DMS79 treated with DMSO at 0.1 percent for 48 hours (cell line): ENCODE measurements at regions not wholly inside any gene's neighbourhood (a gene's known extent, or its start where the extent isn't known, plus 50 kb on each side); places are given as distances from the start of the nearest gene placed in this dataset.

Source experiments
- DNase-seq: peaks from one replicate; lab custom pipeline; 2025; lab: John Stamatoyannopoulos, UW

DNA sequence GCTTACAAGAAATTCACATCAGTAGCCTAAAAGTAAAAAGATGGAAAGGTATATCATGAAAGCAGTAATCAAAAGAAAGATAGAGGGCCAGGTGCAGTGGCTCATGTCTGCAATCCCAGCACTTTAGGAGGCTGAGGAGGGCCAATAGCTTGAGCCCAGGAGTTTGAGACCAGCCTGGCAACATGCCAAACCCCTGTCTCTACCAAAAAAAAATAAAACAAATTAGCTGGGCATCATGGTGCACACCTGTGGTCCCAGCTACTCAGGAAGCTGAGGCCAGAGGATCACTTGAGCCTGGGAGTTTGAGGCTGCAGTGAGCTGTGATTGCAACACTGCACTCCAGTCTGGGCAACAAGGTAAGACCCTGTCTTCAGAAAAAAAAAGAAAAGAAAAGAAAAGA, 55.5 kb downstream of the GSPT2 start:
- no peak for DNase-seq

DNA sequence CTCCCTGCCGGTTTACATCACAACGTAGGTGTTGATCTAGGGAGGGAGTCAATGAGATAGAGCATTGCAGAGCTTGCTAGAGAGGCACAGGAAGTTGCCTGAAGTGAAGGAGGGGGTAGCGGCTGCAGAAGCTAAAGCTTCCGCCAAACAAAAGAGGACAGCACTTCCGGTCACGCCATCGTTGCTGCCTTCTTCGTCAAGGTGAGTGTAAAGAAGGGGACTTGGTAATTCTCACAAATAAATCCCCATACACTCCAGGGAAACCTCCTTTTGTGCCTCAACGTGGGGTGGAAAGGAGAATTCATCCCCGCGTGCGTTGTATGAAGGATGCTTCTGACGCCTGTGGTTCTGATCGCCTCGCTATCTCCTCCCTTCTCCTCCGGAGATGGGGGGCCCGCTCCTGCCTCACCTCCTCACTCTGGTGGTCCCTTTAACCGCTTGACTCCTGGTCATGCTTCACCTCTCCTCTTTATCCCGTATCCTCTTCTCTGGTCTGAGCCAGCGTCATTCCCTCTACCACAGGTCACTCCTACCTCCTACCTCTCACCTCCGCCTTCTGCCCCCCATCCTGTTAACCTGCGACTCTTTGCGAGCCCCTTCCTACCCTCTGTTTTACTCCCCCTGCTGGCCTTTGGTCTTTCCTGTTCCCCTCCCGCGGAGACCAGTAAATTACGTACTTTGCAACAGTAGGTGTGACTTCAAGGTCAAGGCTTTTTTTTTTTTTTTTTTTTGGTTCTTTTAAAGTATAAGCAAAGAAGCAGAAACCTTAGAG, 59.9 kb downstream of the GSPT2 start:
- DNase-seq: peak; percentile 52

- DNase-seq: no peak
These were observed 60.6 kb downstream of the GSPT2 start for GRCh38 chrX:51803833-51804232.

GRCh38 chrX:51804741-51805140, 61.5 kb downstream of the GSPT2 start:
- DNase-seq: no peak

DNA sequence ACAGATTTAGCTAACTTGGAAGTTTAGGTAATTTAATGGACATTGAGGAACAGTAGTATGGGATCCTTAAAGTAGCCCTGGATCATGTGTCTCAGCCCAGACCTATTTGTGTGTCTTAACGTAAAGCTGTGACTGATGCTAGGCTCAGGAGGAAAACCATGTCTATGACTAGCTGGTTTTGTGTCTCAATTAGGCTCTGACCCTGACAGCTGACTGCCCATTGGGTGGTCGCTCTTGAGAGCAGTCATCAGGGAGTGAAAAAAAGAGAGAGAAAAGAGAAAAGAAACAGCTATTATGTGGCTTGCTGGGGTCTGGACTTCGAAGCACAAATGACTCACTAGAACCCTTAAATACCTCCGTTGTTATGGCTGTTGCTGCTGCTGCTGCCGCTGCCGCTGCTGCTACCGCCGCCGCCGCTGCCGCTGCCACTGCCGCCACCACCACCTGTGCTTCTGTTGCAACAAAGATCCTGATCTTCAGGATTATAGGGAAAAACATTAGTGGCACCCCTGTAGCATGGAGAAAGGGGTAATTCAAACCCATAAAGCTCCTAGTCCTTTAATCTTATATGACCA, 70.7 kb downstream of the GSPT2 start:
- DNase-seq: no peak

DNA sequence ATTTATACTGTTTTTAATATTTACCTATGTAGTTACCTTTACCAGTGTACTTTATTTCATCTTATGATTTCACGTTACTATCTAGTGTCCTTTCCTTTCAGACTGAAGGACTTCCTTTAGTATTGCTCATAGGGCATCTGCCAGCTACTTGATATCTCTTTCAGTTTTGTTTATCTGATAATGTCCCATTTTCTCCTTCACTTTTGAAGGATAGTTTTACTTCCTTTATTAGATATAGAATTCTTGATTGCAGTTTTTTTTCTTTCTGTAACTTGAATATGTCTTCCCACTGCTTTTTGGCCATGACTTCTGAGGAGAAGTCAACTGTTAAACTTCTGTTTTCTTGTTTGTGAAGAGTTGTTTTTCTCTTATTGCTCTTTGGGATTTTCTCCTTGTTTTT, 69.4 kb upstream of the MAGED1 start:
- no peak for DNase-seq

GRCh38 chrX:51825436-51825835, 68.0 kb upstream of the MAGED1 start:
- DNase-seq: no peak

DNA sequence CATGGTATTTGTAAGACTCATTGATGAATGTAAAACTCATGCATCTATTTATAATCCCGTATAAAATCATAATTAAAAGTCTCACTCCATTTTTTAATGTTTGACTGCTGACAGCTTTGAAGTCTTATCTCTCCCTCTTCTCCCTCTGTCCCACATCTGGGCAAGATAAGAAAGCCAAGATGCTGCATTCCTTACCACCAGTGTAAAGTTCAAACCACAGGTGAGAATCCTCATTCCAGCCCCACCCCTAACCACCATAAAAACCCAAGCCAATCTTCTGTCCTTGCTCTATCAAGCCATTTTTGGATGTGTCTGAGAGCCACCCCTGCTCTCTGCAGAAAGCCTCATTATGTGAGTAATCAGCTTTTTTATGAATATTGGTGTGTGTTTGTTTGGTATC, 59.3 kb upstream of the MAGED1 start:
- DNase-seq: no peak

DNA sequence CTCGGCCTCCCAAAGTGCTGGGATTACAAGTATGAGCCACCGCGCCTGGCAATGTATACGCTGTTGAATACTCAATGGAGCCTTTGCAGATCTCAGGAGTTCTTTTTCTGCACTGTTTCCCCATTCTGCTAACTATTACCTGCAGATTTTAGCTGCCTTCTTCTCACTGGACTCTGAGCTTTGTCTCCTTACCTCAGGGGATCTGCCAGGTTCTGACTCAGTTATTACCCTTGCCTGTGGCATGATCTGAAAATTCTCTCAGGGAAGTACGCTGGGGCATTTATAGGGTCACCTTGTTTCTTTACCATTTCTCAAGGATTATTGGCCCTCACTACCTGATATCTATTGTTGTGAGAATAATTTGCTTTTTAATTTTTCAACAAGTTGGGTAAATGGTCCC, 56.6 kb upstream of the MAGED1 start:
- no peak for DNase-seq

DNA sequence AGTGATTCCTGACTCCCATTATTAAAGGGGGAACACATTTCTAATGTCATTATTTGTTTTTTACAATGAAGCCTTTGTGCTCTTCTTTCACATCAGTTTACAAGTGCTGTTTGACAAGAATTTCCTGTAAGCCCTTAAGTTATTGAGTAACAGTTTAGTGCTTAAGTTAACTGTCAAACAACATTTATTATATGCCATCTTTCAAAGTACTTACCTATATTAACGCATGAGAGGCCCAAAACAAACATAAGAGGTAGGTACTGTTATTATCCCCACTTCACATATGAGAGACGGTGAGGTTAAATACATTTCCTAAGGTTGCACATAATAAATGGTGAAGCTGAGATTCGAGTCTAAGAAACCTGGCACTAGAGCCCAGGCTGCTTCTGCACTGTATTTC, 56.0 kb upstream of the MAGED1 start:
- no peak for DNase-seq

GRCh38 chrX:51837921-51838320, 55.5 kb upstream of the MAGED1 start:
- DNase-seq: peak; percentile 27
